IPS-20b (cell line): ENCODE measurements at regions not wholly inside any gene's neighbourhood (a gene's known extent, or its start where the extent isn't known, plus 50 kb on each side); places are given as distances from the start of the nearest gene placed in this dataset.
"Not testable (repeated sequence)": the region's sequence is repeated elsewhere in the genome, so short reads cannot be mapped to it uniquely, and the experiment has no call there.

Experiments used
- H3K27ac ChIP-seq: one replicate; pipeline ENCODE4 v1.5.1; 2013; ENCODE audit warnings: low read length
- H3K27me3 ChIP-seq: 2 replicates; pipeline ENCODE4 v1.6.1; 2013; ENCODE audit warnings: mild to moderate bottlenecking, low read length, inconsistent platforms; ENCODE audit not compliant: insufficient read depth
- H3K36me3 ChIP-seq: 2 replicates; pipeline ENCODE4 v1.6.1; 2013; ENCODE audit warnings: low read depth, mild to moderate bottlenecking, inconsistent platforms, low read length, moderate library complexity; ENCODE audit not compliant: insufficient read depth
- H3K4me1 ChIP-seq: 2 replicates; pipeline ENCODE4 v1.6.1; 2013; ENCODE audit warnings: mild to moderate bottlenecking, control low read depth, inconsistent platforms, low read length, moderate library complexity; ENCODE audit not compliant: insufficient read depth
- H3K4me3 ChIP-seq: 2 replicates; pipeline ENCODE4 v1.5.1; 2013; ENCODE audit warnings: mild to moderate bottlenecking, low read length, inconsistent platforms
- H3K9ac ChIP-seq: 2 replicates; pipeline ENCODE4 v1.6.1; 2013; ENCODE audit warnings: low read depth, mild to moderate bottlenecking, inconsistent platforms, low read length, moderate library complexity
- H3K9me3 ChIP-seq: 2 replicates; pipeline ENCODE4 v1.6.1; 2013; ENCODE audit warnings: mild to moderate bottlenecking, low read depth, low read length, inconsistent platforms; ENCODE audit not compliant: insufficient read depth

GRCh38 chrX:113802837-113803236 is 781.0 kb upstream of the HTR2C start:
- no peaks in the 10 kb centered on the region for H3K27me3 ChIP-seq

GRCh38 chrX:113800955-113801354 is 782.9 kb upstream of the HTR2C start:
- no peak overlapping the region for H3K4me3 ChIP-seq
- no peaks in the 10 kb centered on the region for H3K36me3 ChIP-seq
- no peak overlapping the region for H3K27ac ChIP-seq
- H3K27me3 ChIP-seq: no peaks in the 10 kb centered on the region
- no peaks in the 10 kb centered on the region for H3K9me3 ChIP-seq
- H3K9ac ChIP-seq: no peak overlapping the region
- H3K4me1 ChIP-seq: peaks cover 13% of the 10 kb centered on the region

More at GRCh38 chrX:113802837-113803236, 781.0 kb upstream of the HTR2C start:
- H3K4me3 ChIP-seq: no peak overlapping the region
- H3K9ac ChIP-seq: no peak overlapping the region
- H3K27ac ChIP-seq: no peak overlapping the region
- H3K36me3 ChIP-seq: no peaks in the 10 kb centered on the region
- H3K4me1 ChIP-seq: peaks cover 13% of the 10 kb centered on the region
- H3K9me3 ChIP-seq: no peaks in the 10 kb centered on the region

GRCh38 chrX:113793563-113793962 is 790.3 kb upstream of the HTR2C start:
- no peak overlapping the region for H3K27ac ChIP-seq
- H3K27me3 ChIP-seq: no peaks in the 10 kb centered on the region
- no peak overlapping the region for H3K4me3 ChIP-seq
- H3K9ac ChIP-seq: no peak overlapping the region
- no peaks in the 10 kb centered on the region for H3K36me3 ChIP-seq
- no peaks in the 10 kb centered on the region for H3K9me3 ChIP-seq
- peaks cover 2% of the 10 kb centered on the region; the same call in 1 of the 2 replicates for H3K4me1 ChIP-seq

GRCh38 chrX:113790987-113791386 is 792.9 kb upstream of the HTR2C start:
- no peaks in the 10 kb centered on the region for H3K9me3 ChIP-seq
- no peak overlapping the region for H3K4me3 ChIP-seq
- H3K4me1 ChIP-seq: peaks cover 2% of the 10 kb centered on the region; the same call in 1 of the 2 replicates
- no peaks in the 10 kb centered on the region for H3K36me3 ChIP-seq
- no peaks in the 10 kb centered on the region for H3K27me3 ChIP-seq
- no peak overlapping the region for H3K9ac ChIP-seq
- H3K27ac ChIP-seq: no peak overlapping the region

- H3K27ac ChIP-seq, H3K9ac ChIP-seq, H3K9me3 ChIP-seq, H3K27me3 ChIP-seq, H3K4me3 ChIP-seq, H3K36me3 ChIP-seq, H3K4me1 ChIP-seq: not testable (repeated sequence)
These were observed 799.1 kb upstream of the HTR2C start for GRCh38 chrX:113784754-113785153.

- H3K4me3 ChIP-seq: no peak overlapping the region
- H3K4me1 ChIP-seq: no peaks in the 10 kb centered on the region
- no peaks in the 10 kb centered on the region for H3K36me3 ChIP-seq
- H3K9ac ChIP-seq: no peak overlapping the region
- H3K9me3 ChIP-seq: no peaks in the 10 kb centered on the region
- H3K27ac ChIP-seq: no peak overlapping the region
- no peaks in the 10 kb centered on the region for H3K27me3 ChIP-seq
These were observed 813.1 kb upstream of the HTR2C start for GRCh38 chrX:113770806-113771205.

- no peaks in the 10 kb centered on the region for H3K4me1 ChIP-seq
- H3K27me3 ChIP-seq: no peaks in the 10 kb centered on the region
- H3K9ac ChIP-seq: no peak overlapping the region
- no peaks in the 10 kb centered on the region for H3K36me3 ChIP-seq
- no peaks in the 10 kb centered on the region for H3K9me3 ChIP-seq
- H3K27ac ChIP-seq: no peak overlapping the region
- no peak overlapping the region for H3K4me3 ChIP-seq
These were observed 813.8 kb upstream of the HTR2C start for GRCh38 chrX:113770071-113770470.

GRCh38 chrX:113759422-113759821 is 824.5 kb upstream of the HTR2C start:
- no peak overlapping the region for H3K27ac ChIP-seq
- peaks cover 4% of the 10 kb centered on the region; the same call in 1 of the 2 replicates for H3K4me1 ChIP-seq
- no peaks in the 10 kb centered on the region for H3K27me3 ChIP-seq
- H3K9me3 ChIP-seq: no peaks in the 10 kb centered on the region
- no peaks in the 10 kb centered on the region for H3K36me3 ChIP-seq
- no peak overlapping the region for H3K4me3 ChIP-seq
- no peak overlapping the region for H3K9ac ChIP-seq

GRCh38 chrX:113747274-113747973 is 836.5 kb upstream of the HTR2C start:
- no peak overlapping the region for H3K4me3 ChIP-seq
- no peaks in the 10 kb centered on the region for H3K9me3 ChIP-seq
- H3K27me3 ChIP-seq: no peaks in the 10 kb centered on the region
- no peaks in the 10 kb centered on the region for H3K4me1 ChIP-seq
- H3K36me3 ChIP-seq: no peaks in the 10 kb centered on the region
- no peak overlapping the region for H3K27ac ChIP-seq
- H3K9ac ChIP-seq: no peak overlapping the region

- Histone ChIP-seq H3K27me3 (no peaks in the 10 kb centered on the region), H3K36me3 (no peaks in the 10 kb centered on the region), H3K4me1 (no peaks in the 10 kb centered on the region), H3K9ac (no peak overlapping the region), H3K4me3 (no peak overlapping the region), H3K9me3 (no peaks in the 10 kb centered on the region), H3K27ac (no peak overlapping the region)
These were observed 840.8 kb upstream of the HTR2C start for GRCh38 chrX:113743069-113743468.

- Histone ChIP-seq H3K9me3 (no peaks in the 10 kb centered on the region), H3K4me3 (no peak overlapping the region), H3K27ac (no peak overlapping the region), H3K9ac (no peak overlapping the region), H3K27me3 (no peaks in the 10 kb centered on the region), H3K36me3 (no peaks in the 10 kb centered on the region), H3K4me1 (no peaks in the 10 kb centered on the region)
These were observed 842.1 kb upstream of the HTR2C start for GRCh38 chrX:113741744-113742143.

- H3K27me3 ChIP-seq: no peaks in the 10 kb centered on the region
- H3K27ac ChIP-seq: no peak overlapping the region
- no peaks in the 10 kb centered on the region for H3K9me3 ChIP-seq
- H3K4me3 ChIP-seq: no peak overlapping the region
- H3K9ac ChIP-seq: no peak overlapping the region
- H3K36me3 ChIP-seq: no peaks in the 10 kb centered on the region
- H3K4me1 ChIP-seq: no peaks in the 10 kb centered on the region
These were observed 854.9 kb upstream of the HTR2C start for GRCh38 chrX:113728937-113729336.
